Nephron (organoid): ENCODE measurements at regions not wholly inside any gene's neighbourhood (a gene's known extent, or its start where the extent isn't known, plus 50 kb on each side); places are given as distances from the start of the nearest gene placed in this dataset.

Experiments used
- H3K27ac Mint-ChIP-seq, 3 experiments: 2 replicates each; pipeline ENCODE4 v1.8.0; 2020; ENCODE audit warnings: mixed read lengths in 3 of 3, mild to moderate bottlenecking in 2 of 3, moderate library complexity in 1 of 3
- H3K27me3 Mint-ChIP-seq: 2 replicates; pipeline ENCODE4 v1.8.0; 2021; ENCODE audit warnings: low read depth, mild to moderate bottlenecking, moderate library complexity, mixed read lengths
- H3K36me3 Mint-ChIP-seq: 2 replicates; pipeline ENCODE4 v1.8.0; 2020; ENCODE audit warnings: low read depth, mixed read lengths
- H3K4me1 Mint-ChIP-seq: 2 replicates; pipeline ENCODE4 v1.8.0; 2020; ENCODE audit warnings: mixed read lengths
- H3K4me3 Mint-ChIP-seq, 3 experiments: 2 replicates each; pipeline ENCODE4 v1.8.0; 2020; ENCODE audit warnings: mild to moderate bottlenecking in 3 of 3, mixed read lengths in 3 of 3, moderate library complexity in 2 of 3
- H3K9me3 Mint-ChIP-seq: 2 replicates; pipeline ENCODE4 v1.8.0; 2020; ENCODE audit warnings: mixed read lengths
- TF ChIP-seq, protein P1 (sequence below), 3 experiments: fragments of 200-600 bp; sonication (generic); IDR thresholded peaks; one replicate each; pipeline ENCODE4 v1.5.0; 2021; ENCODE audit warnings: antibody characterized with exemption in 3 of 3; ENCODE audit not compliant: unreplicated experiment in 3 of 3

DNA sequence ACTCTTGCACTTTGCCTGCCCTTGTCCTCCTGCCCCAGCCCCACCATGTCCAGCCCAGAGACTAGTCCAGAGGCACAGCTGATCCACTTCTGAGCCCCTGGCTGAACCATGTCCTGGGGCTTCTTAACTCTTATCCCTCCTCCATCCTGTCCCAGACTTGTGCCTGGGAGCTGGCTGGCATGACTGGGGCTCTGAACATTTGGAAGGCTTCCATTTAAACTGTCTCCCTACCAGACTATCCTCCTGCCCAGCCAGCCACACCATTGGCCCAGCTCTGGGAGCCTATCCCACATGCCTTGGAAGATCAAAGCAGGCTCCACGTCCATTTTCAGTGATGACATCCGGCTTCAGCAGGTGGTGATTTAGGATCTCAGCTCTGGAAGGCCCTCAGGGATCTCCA is 57.4 kb downstream of the FAM241B start:
- TF ChIP-seq, protein P1, sequence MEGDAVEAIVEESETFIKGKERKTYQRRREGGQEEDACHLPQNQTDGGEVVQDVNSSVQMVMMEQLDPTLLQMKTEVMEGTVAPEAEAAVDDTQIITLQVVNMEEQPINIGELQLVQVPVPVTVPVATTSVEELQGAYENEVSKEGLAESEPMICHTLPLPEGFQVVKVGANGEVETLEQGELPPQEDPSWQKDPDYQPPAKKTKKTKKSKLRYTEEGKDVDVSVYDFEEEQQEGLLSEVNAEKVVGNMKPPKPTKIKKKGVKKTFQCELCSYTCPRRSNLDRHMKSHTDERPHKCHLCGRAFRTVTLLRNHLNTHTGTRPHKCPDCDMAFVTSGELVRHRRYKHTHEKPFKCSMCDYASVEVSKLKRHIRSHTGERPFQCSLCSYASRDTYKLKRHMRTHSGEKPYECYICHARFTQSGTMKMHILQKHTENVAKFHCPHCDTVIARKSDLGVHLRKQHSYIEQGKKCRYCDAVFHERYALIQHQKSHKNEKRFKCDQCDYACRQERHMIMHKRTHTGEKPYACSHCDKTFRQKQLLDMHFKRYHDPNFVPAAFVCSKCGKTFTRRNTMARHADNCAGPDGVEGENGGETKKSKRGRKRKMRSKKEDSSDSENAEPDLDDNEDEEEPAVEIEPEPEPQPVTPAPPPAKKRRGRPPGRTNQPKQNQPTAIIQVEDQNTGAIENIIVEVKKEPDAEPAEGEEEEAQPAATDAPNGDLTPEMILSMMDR (IDR thresholded peaks at IDR 0.05; ENCODE audit: unreplicated experiment in 3 of 3) = no peak
- no peaks in the 10 kb centered on the region for H3K36me3 Mint-ChIP-seq
- H3K27me3 Mint-ChIP-seq = peaks cover 5% of the 10 kb centered on the region
- H3K27ac Mint-ChIP-seq = peak overlapping the region; percentile 51 to 94 (median 94)
- no peaks in the 10 kb centered on the region for H3K9me3 Mint-ChIP-seq
- no peak overlapping the region for H3K4me3 Mint-ChIP-seq
- peaks cover 52% of the 10 kb centered on the region for H3K4me1 Mint-ChIP-seq

DNA sequence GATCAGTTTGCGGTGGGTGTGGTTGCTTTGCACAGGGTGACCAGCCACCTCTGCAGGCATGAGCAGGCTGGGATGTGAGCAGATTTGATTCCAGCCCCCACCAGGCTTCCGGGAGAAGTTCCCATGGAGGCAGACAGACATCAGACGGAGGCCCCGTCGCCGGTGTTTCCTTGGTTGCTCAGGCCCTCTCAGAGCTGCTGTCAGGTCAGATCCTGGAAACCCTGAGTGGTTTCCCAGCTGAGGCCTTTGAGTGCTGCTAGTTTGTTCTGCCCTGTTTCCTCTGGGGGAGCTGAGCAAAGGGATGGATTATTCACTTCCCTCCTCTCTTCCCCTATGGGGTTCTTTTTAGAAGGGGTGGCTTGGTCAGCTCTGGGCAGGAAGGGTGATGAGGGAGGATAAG is 62.2 kb downstream of the FAM241B start:
- peaks cover 9% of the 10 kb centered on the region for H3K4me1 Mint-ChIP-seq
- no peak overlapping the region for H3K27ac Mint-ChIP-seq
- no peak overlapping the region for H3K4me3 Mint-ChIP-seq
- peaks cover 2% of the 10 kb centered on the region for H3K9me3 Mint-ChIP-seq
- H3K27me3 Mint-ChIP-seq = peaks cover 8% of the 10 kb centered on the region
- no peaks in the 10 kb centered on the region for H3K36me3 Mint-ChIP-seq
- TF ChIP-seq, protein P1 (IDR thresholded peaks at IDR 0.05; ENCODE audit: unreplicated experiment in 3 of 3) = no peak

DNA sequence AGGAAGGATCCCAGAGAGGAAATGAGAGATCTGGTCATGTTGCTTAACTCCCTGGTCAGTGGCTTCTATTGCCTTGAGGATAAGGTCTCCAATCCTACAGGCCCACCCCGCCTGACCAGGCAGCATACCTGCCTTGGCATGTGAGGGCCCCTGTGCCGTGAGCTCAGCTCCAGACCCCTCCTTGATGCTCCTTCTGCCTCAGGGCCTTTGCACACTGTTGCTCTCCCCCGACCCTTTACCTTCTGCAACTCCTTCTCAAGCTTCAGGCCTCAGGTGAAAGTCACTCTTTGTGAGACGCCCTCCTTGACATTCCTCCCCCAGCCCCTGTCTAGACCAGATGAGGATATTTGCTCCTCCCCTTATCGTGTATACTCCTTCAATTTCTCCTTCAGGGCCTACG is 62.8 kb downstream of the FAM241B start:
- TF ChIP-seq, protein P1 (IDR thresholded peaks at IDR 0.05; ENCODE audit: unreplicated experiment in 3 of 3) = no peak
- peaks cover 8% of the 10 kb centered on the region for H3K27me3 Mint-ChIP-seq

DNA sequence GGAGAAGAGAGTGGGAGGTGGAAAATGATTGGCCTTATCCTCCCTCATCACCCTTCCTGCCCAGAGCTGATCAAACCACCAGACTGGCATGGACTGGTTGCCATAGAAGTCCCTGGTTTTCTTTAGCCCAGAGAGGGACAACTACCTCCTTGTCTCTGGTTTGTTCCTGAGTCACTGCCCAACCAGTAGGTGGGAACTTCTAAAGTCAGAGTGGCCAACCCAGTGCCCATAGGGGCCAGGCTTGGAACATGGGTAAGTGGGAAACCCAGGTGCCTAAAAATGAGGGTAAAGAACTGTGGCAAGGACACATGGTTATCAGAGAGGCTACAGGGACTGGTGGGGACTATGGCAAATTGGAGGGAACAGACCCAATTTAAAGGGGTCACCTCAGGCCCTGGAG is 63.8 kb downstream of the FAM241B start:
- H3K4me3 Mint-ChIP-seq = no peak overlapping the region
- H3K27me3 Mint-ChIP-seq = peaks cover 8% of the 10 kb centered on the region
- no peak overlapping the region for H3K27ac Mint-ChIP-seq
- TF ChIP-seq, protein P1 (IDR thresholded peaks at IDR 0.05; ENCODE audit: unreplicated experiment in 3 of 3) = no peak
- H3K4me1 Mint-ChIP-seq = peaks cover 2% of the 10 kb centered on the region
- peaks cover 2% of the 10 kb centered on the region for H3K9me3 Mint-ChIP-seq
- H3K36me3 Mint-ChIP-seq = no peaks in the 10 kb centered on the region

More for the DNA sequence above, 62.8 kb downstream of the FAM241B start:
- no peaks in the 10 kb centered on the region for H3K36me3 Mint-ChIP-seq
- peaks cover 5% of the 10 kb centered on the region for H3K4me1 Mint-ChIP-seq
- H3K27ac Mint-ChIP-seq = no peak overlapping the region
- H3K4me3 Mint-ChIP-seq = no peak overlapping the region
- peaks cover 2% of the 10 kb centered on the region for H3K9me3 Mint-ChIP-seq

DNA sequence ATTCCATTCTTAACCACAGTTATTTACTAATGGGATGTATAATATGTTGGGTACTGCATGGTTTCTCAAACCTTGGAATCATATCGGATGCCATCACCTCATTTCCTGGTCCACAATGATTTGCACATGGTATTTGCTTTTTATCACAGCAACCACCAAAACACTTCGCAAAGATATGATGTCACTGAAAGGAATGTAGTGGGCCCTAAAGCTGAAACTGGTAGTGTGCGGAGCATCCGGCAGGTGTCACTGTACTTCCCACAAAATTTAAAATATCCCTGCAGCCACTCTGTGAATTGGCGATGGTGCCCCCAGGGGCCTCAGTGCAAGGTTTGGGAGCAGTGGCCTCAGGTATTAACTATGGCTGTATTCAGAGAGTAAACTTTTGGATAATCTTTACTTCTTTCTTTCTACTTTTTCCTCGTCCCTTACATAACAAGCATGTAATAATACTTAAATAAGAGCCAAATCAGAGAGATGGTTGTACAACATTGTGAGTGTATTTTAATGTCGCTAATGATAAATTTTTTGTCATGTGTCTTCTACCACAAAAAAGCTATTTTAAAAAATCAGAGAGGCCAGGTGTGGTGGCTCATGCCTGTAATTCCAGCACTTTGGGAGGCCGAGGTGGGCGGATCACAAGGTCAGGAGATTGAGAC is 66.2 kb downstream of the FAM241B start:
- TF ChIP-seq, protein P1 (IDR thresholded peaks at IDR 0.05; ENCODE audit: unreplicated experiment in 3 of 3) = peak; percentile 54 to 63 (median 57)
- peaks cover 8% of the 10 kb centered on the region for H3K27me3 Mint-ChIP-seq
- H3K4me3 Mint-ChIP-seq = no peak overlapping the region
- no peaks in the 10 kb centered on the region for H3K4me1 Mint-ChIP-seq
- no peaks in the 10 kb centered on the region for H3K36me3 Mint-ChIP-seq
- H3K27ac Mint-ChIP-seq = no peak overlapping the region
- peaks cover 2% of the 10 kb centered on the region for H3K9me3 Mint-ChIP-seq

DNA sequence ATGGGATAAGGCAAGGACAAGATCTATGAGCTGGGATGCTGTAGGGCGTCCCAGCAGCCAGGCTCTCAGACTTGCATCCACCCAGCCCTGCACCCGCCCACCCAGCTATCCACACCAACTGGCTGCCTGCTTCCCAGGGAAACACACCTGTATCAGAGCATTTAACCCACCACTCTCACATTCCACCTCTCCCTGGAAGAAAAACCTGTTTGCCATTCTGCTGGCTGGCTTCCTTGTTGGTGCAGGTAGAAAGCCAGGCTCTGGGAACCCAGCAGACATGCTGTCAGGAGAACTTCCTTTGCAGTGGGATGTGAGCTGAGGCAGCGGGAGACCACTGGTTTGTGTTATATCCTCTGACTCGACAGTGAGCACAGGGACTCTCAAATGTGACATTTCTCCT is 67.0 kb downstream of the FAM241B start:
- H3K9me3 Mint-ChIP-seq = peaks cover 2% of the 10 kb centered on the region
- no peak overlapping the region for H3K27ac Mint-ChIP-seq
- peaks cover 8% of the 10 kb centered on the region for H3K27me3 Mint-ChIP-seq
- TF ChIP-seq, protein P1 (IDR thresholded peaks at IDR 0.05; ENCODE audit: unreplicated experiment in 3 of 3) = no peak
- no peaks in the 10 kb centered on the region for H3K36me3 Mint-ChIP-seq
- no peak overlapping the region for H3K4me3 Mint-ChIP-seq
- H3K4me1 Mint-ChIP-seq = no peaks in the 10 kb centered on the region
